GM19455 (cell line): ENCODE measurements at regions not wholly inside any gene's neighbourhood (a gene's known extent, or its start where the extent isn't known, plus 50 kb on each side); places are given as distances from the start of the nearest gene placed in this dataset.

Experiments used
- ATAC-seq: cut with Tn5 transposase; IDR thresholded peaks from one replicate; pipeline ENCODE4 v1.9.1; 2021; ENCODE audit not compliant: unreplicated experiment

GRCh38 chr18:38473535-38473934 is 907.9 kb upstream of the CELF4 start:
- no peak for ATAC-seq

- no peak for ATAC-seq
These were observed 904.8 kb upstream of the CELF4 start for GRCh38 chr18:38470421-38470820.

- ATAC-seq = no peak
These were observed 900.8 kb upstream of the CELF4 start for GRCh38 chr18:38466426-38466825.

- no peak for ATAC-seq
These were observed 898.4 kb upstream of the CELF4 start for GRCh38 chr18:38464024-38464423.

GRCh38 chr18:38460657-38461056 is 895.1 kb upstream of the CELF4 start:
- ATAC-seq = no peak

GRCh38 chr18:38459131-38459994 is 893.8 kb upstream of the CELF4 start:
- ATAC-seq = no peak

- no peak for ATAC-seq
These were observed 893.1 kb upstream of the CELF4 start for GRCh38 chr18:38458698-38459097.

GRCh38 chr18:38456253-38456652 is 890.7 kb upstream of the CELF4 start:
- ATAC-seq = no peak

- no peak for ATAC-seq
These were observed 889.3 kb upstream of the CELF4 start for GRCh38 chr18:38454764-38455469.

- ATAC-seq = no peak
These were observed 888.3 kb upstream of the CELF4 start for GRCh38 chr18:38453880-38454279.

- ATAC-seq = no peak
These were observed 885.3 kb upstream of the CELF4 start for GRCh38 chr18:38450876-38451275.

GRCh38 chr18:38445804-38446145 is 880.2 kb upstream of the CELF4 start:
- no peak for ATAC-seq

- no peak for ATAC-seq
These were observed 879.6 kb upstream of the CELF4 start for GRCh38 chr18:38444971-38445803.

- ATAC-seq = no peak
These were observed 862.1 kb upstream of the CELF4 start for GRCh38 chr18:38427736-38428135.

- ATAC-seq = no peak
These were observed 861.6 kb upstream of the CELF4 start for GRCh38 chr18:38427234-38427633.

GRCh38 chr18:38421872-38422615 is 856.4 kb upstream of the CELF4 start:
- ATAC-seq = no peak

- no peak for ATAC-seq
These were observed 855.4 kb upstream of the CELF4 start for GRCh38 chr18:38421021-38421420.

GRCh38 chr18:38420611-38421010 is 855.0 kb upstream of the CELF4 start:
- ATAC-seq = no peak

- ATAC-seq = no peak
These were observed 850.2 kb upstream of the CELF4 start for GRCh38 chr18:38415811-38416210.

GRCh38 chr18:38413193-38413592 is 847.6 kb upstream of the CELF4 start:
- ATAC-seq = no peak

GRCh38 chr18:38406607-38407006 is 841.0 kb upstream of the CELF4 start:
- ATAC-seq = no peak
